Smooth muscle cell (in vitro differentiated cells): ENCODE measurements at regions not wholly inside any gene's neighbourhood (a gene's known extent, or its start where the extent isn't known, plus 50 kb on each side); places are given as distances from the start of the nearest gene placed in this dataset.

Source experiments
- DNase-seq: peaks from one replicate; lab custom pipeline; 2025; ENCODE audit not compliant: unreplicated experiment; lab: John Stamatoyannopoulos, UW
- H2AFZ ChIP-seq: fragments of 200-600 bp; sonication (generic); 2 replicates; pipeline ENCODE4 v1.6.0; 2016; ENCODE audit warnings: antibody characterized with exemption, low read depth, mild to moderate bottlenecking
- H3F3A ChIP-seq: fragments of 200-600 bp; sonication (generic); 2 replicates; pipeline ENCODE4 v1.6.0; 2017; ENCODE audit warnings: antibody characterized with exemption, low read depth
- H3K27ac ChIP-seq: fragments of 200-600 bp; sonication (generic); 2 replicates; pipeline ENCODE4 v1.5.1; 2016; ENCODE audit warnings: low read depth, mild to moderate bottlenecking
- H3K27me3 ChIP-seq: fragments of 200-600 bp; sonication (generic); 2 replicates; pipeline ENCODE4 v1.6.1; 2016; ENCODE audit warnings: low read depth, mild to moderate bottlenecking
- H3K36me3 ChIP-seq: fragments of 200-600 bp; sonication (generic); 2 replicates; pipeline ENCODE4 v1.5.1; 2016; ENCODE audit warnings: low read depth
- H3K4me1 ChIP-seq: fragments of 200-600 bp; sonication (generic); 2 replicates; pipeline ENCODE4 v1.5.1; 2016; ENCODE audit warnings: low read depth
- H3K4me2 ChIP-seq: fragments of 200-600 bp; sonication (generic); 2 replicates; pipeline ENCODE4 v1.6.0; 2016; ENCODE audit warnings: mild to moderate bottlenecking
- H3K4me3 ChIP-seq: fragments of 200-600 bp; sonication (generic); 2 replicates; pipeline ENCODE4 v1.5.1; 2016; ENCODE audit warnings: mild to moderate bottlenecking
- H3K79me2 ChIP-seq: fragments of 200-600 bp; sonication (generic); 2 replicates; pipeline ENCODE4 v1.6.0; 2016; ENCODE audit warnings: low read depth, mild to moderate bottlenecking
- H3K9ac ChIP-seq: fragments of 200-600 bp; sonication (generic); 2 replicates; pipeline ENCODE4 v1.6.0; 2016; ENCODE audit warnings: low read depth
- H3K9me3 ChIP-seq: fragments of 200-600 bp; sonication (generic); replicated peaks from 2 replicates; pipeline ENCODE4 v1.5.1; 2016; ENCODE audit warnings: low read depth
- H4K20me1 ChIP-seq: fragments of 200-600 bp; sonication (generic); 2 replicates; pipeline ENCODE4 v1.6.0; 2016; ENCODE audit warnings: low read depth
- WGBS: methylation state at CpG from one replicate; pipeline ENCODE4 v1.1.7; 2016; ENCODE audit warnings: low lambda C conversion rate; 5-methylcytosine and 5-hydroxymethylcytosine counted together
- TF ChIP-seq, protein P1 (sequence below): fragments of 200-600 bp; sonication (generic); IDR thresholded peaks from 2 replicates; pipeline ENCODE4 v1.5.1; 2017; ENCODE audit warnings: borderline replicate concordance, mild to moderate bottlenecking, antibody characterized with exemption; ENCODE audit not compliant: insufficient read depth, poor library complexity, severe bottlenecking

DNA sequence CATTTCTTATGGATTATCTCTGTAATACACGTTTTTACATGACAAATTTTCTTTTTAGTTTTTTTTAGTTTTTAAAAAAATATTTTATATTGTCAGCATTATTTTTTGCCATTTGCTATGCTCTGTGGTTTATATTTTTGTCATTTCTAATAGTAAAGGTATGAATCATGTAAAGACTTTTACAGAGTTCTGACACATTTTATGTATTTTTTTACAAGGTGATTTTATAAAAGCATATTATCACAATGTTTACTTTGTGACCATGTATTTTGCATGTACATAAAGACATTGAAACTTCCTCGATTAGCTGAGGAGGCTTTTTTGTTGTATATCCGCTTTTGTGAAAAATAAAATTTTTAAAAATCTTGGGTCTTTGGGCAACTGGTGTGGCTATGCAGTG, 1705.1 kb downstream of the PCDH7 start:
- Histone ChIP-seq H3K27me3 (no peaks in the 10 kb centered on the region), H3K9me3 (no peaks in the 10 kb centered on the region), H3K9ac (no peak overlapping the region), H2AFZ (no peak overlapping the region), H3K27ac (no peak overlapping the region), H3K4me2 (no peak overlapping the region), H4K20me1 (no peaks in the 10 kb centered on the region), H3K79me2 (no peaks in the 10 kb centered on the region), H3K4me1 (no peaks in the 10 kb centered on the region), H3K4me3 (no peak overlapping the region), H3F3A (no peaks in the 10 kb centered on the region), H3K36me3 (no peaks in the 10 kb centered on the region)
- DNase-seq = no peak
- 77% methylated on average over 3 of the region's 3 CpGs for WGBS
- TF ChIP-seq, protein P1, sequence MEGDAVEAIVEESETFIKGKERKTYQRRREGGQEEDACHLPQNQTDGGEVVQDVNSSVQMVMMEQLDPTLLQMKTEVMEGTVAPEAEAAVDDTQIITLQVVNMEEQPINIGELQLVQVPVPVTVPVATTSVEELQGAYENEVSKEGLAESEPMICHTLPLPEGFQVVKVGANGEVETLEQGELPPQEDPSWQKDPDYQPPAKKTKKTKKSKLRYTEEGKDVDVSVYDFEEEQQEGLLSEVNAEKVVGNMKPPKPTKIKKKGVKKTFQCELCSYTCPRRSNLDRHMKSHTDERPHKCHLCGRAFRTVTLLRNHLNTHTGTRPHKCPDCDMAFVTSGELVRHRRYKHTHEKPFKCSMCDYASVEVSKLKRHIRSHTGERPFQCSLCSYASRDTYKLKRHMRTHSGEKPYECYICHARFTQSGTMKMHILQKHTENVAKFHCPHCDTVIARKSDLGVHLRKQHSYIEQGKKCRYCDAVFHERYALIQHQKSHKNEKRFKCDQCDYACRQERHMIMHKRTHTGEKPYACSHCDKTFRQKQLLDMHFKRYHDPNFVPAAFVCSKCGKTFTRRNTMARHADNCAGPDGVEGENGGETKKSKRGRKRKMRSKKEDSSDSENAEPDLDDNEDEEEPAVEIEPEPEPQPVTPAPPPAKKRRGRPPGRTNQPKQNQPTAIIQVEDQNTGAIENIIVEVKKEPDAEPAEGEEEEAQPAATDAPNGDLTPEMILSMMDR = no peak

DNA sequence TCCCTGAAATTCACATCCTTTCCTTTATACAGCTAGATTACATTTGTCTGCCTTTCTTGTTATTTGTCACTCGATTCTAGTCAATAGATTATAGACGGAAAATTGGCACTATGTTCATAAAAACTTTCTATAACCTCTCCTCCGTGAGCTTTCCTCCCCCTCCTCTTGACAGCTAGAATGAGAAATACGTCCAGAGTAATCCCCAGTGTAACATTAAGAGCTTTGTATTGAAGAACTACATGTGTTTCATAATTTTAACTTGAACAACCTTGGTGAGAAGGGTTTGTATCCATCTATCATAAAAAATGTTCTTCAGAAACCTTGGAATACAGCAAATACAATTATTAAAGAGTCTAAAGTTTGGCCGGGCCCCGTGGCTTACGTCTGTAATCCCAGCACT, 1707.4 kb downstream of the PCDH7 start:
- no peak overlapping the region for H3K4me3 ChIP-seq
- H3K27me3 ChIP-seq = no peaks in the 10 kb centered on the region
- no peaks in the 10 kb centered on the region for H3K9me3 ChIP-seq
- H3K79me2 ChIP-seq = no peaks in the 10 kb centered on the region
- no peak overlapping the region for H3K9ac ChIP-seq
- H3K4me2 ChIP-seq = no peak overlapping the region
- no peaks in the 10 kb centered on the region for H4K20me1 ChIP-seq
- H3K36me3 ChIP-seq = no peaks in the 10 kb centered on the region
- no peak for DNase-seq
- TF ChIP-seq, protein P1 = no peak
- WGBS = 85% methylated on average over 7 of the region's 7 CpGs
- no peak overlapping the region for H3K27ac ChIP-seq
- no peak overlapping the region for H2AFZ ChIP-seq
- no peaks in the 10 kb centered on the region for H3K4me1 ChIP-seq
- H3F3A ChIP-seq = no peaks in the 10 kb centered on the region

DNA sequence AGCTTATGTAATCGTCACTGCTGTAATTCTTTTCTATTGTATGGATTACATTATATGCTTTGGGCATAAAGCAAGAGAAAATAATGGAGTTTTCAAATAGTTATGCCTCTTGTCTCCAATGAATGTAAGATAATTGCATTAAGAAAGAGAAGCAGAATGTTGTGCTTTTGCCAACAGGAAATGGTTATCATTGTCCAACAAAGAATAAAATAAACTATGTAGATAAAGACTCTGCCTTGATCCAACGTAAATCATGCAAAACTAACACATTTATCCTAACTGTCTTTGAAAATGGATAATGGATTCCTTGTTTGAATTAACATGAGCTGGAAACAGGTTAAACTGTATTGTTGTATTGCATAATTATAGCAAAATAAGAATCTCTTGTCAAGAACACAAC, 1709.0 kb downstream of the PCDH7 start:
- TF ChIP-seq, protein P1 = no peak
- no peaks in the 10 kb centered on the region for H3K36me3 ChIP-seq
- H3K27me3 ChIP-seq = no peaks in the 10 kb centered on the region
- no peak overlapping the region for H3K4me2 ChIP-seq
- H3K4me1 ChIP-seq = no peaks in the 10 kb centered on the region
- no peaks in the 10 kb centered on the region for H3K79me2 ChIP-seq
- WGBS = 75% methylated on average over 2 of the region's 2 CpGs
- no peak overlapping the region for H3K9ac ChIP-seq
- no peak overlapping the region for H3K27ac ChIP-seq
- no peak overlapping the region for H2AFZ ChIP-seq
- H3K9me3 ChIP-seq = no peaks in the 10 kb centered on the region
- no peaks in the 10 kb centered on the region for H4K20me1 ChIP-seq
- H3F3A ChIP-seq = no peaks in the 10 kb centered on the region
- H3K4me3 ChIP-seq = no peak overlapping the region
- DNase-seq = no peak

DNA sequence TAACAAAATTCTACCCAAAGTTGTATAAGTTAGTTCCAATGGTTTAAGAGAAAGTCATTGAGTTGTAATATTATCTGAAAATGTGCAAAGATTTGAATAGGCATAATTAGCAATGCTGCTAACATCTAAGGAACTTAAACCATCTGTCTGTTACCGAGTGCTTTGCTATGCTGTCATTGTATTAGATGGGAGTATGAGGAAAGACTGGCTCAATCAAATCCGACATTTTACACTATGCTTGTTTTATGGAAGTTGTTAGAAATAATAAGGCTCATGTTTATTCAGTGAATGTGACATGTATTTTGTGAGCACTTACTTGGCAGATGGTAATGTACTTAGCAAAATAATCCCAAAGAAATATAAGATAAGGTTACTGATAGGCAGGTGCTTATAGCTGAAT, 1715.1 kb downstream of the PCDH7 start:
- Histone ChIP-seq H3K27me3 (peaks cover 4% of the 10 kb centered on the region), H3K9ac (no peak overlapping the region), H3K4me2 (no peak overlapping the region), H3K9me3 (no peaks in the 10 kb centered on the region), H3K79me2 (no peaks in the 10 kb centered on the region), H3K27ac (no peak overlapping the region), H3F3A (no peaks in the 10 kb centered on the region), H2AFZ (no peak overlapping the region), H3K36me3 (no peaks in the 10 kb centered on the region), H3K4me1 (no peaks in the 10 kb centered on the region), H3K4me3 (no peak overlapping the region), H4K20me1 (no peaks in the 10 kb centered on the region)
- TF ChIP-seq, protein P1 = no peak
- 84% methylated on average over 2 of the region's 2 CpGs for WGBS
- DNase-seq = no peak
